ENCODE measurements at regions not wholly inside any gene's neighbourhood (a gene's known extent, or its start where the extent isn't known, plus 50 kb on each side); places are given as distances from the start of the nearest gene placed in this dataset.

- TF ChIP-seq CTCF (IDR thresholded peaks at IDR 0.05; ENCODE audit: low read depth, low read length) (no peak), POLR2A (IDR thresholded peaks at IDR 0.05; ENCODE audit: extremely low read depth, insufficient read length) (no peak), MYC (IDR thresholded peaks at IDR 0.05; ENCODE audit: low read depth, low read length) (no peak), MAX (IDR thresholded peaks at IDR 0.05; ENCODE audit: low read depth, low read length) (no peak)
Measured at GRCh38 chr17:53127331-53127730, 695.4 kb upstream of the KIF2B start.
